H9 (cell line): ENCODE measurements at regions not wholly inside any gene's neighbourhood (a gene's known extent, or its start where the extent isn't known, plus 50 kb on each side); places are given as distances from the start of the nearest gene placed in this dataset.

ENCODE experiments used
- DNase-seq: peaks from one replicate; pipeline ENCODE4 v3.0.0-alpha.2; 2017
- H2AFZ ChIP-seq: one replicate; pipeline ENCODE4 v1.6.1; 2013; ENCODE audit warnings: mild to moderate bottlenecking, low read length, control low read depth, moderate library complexity
- H2AK5ac ChIP-seq: 2 replicates; pipeline ENCODE4 v1.6.1; 2013; ENCODE audit warnings: low read length, control low read depth, mixed read lengths; ENCODE audit not compliant: insufficient read length
- H2BK120ac ChIP-seq: one replicate; pipeline ENCODE4 v1.6.1; 2013; ENCODE audit warnings: low read depth, mild to moderate bottlenecking, low read length, control low read depth, inconsistent platforms; ENCODE audit not compliant: poor library complexity, severe bottlenecking
- H2BK12ac ChIP-seq: 2 replicates; pipeline ENCODE4 v1.6.1; 2013; ENCODE audit warnings: low read length, control low read depth, mixed read lengths, low read depth; ENCODE audit not compliant: insufficient read length
- H2BK15ac ChIP-seq: 2 replicates; pipeline ENCODE4 v1.6.1; 2013; ENCODE audit warnings: low read depth, low read length, control low read depth
- H2BK20ac ChIP-seq: one replicate; pipeline ENCODE4 v1.6.1; 2013; ENCODE audit warnings: low read depth, mild to moderate bottlenecking, low read length, control low read depth, inconsistent platforms; ENCODE audit not compliant: poor library complexity, severe bottlenecking
- H2BK5ac ChIP-seq: 2 replicates; pipeline ENCODE4 v1.6.1; 2013; ENCODE audit warnings: low read length, control low read depth, mixed read lengths; ENCODE audit not compliant: insufficient read length
- H3K14ac ChIP-seq: 2 replicates; pipeline ENCODE4 v1.6.1; 2013; ENCODE audit warnings: low read length, control low read depth; ENCODE audit not compliant: insufficient read depth
- H3K18ac ChIP-seq: 2 replicates; pipeline ENCODE4 v1.6.1; 2013; ENCODE audit warnings: low read depth, mild to moderate bottlenecking, mixed read lengths, low read length, control low read depth; ENCODE audit not compliant: insufficient read length
- H3K23ac ChIP-seq: 2 replicates; pipeline ENCODE4 v1.6.1; 2013; ENCODE audit warnings: low read length, control low read depth, mixed read lengths, low read depth; ENCODE audit not compliant: insufficient read length
- H3K23me2 ChIP-seq: 2 replicates; pipeline ENCODE4 v1.6.1; 2013; ENCODE audit warnings: low read depth, mild to moderate bottlenecking, mixed read lengths, low read length, control low read depth; ENCODE audit not compliant: insufficient read length, poor library complexity, severe bottlenecking
- H3K27ac ChIP-seq: 2 replicates; pipeline ENCODE4 v1.5.1; 2013; ENCODE audit warnings: low read length, control low read depth, mixed read lengths, low read depth; ENCODE audit not compliant: insufficient read length
- H3K27me3 ChIP-seq: 2 replicates; pipeline ENCODE4 v1.6.1; 2013; ENCODE audit warnings: low read length, control low read depth, inconsistent platforms; ENCODE audit not compliant: insufficient read depth
- H3K4ac ChIP-seq: 2 replicates; pipeline ENCODE4 v1.6.1; 2013; ENCODE audit warnings: low read depth, mild to moderate bottlenecking, control low read depth, inconsistent platforms, low read length, moderate library complexity
- H3K4me1 ChIP-seq: 2 replicates; pipeline ENCODE4 v1.6.1; 2013; ENCODE audit warnings: low read length, control low read depth, inconsistent platforms; ENCODE audit not compliant: insufficient read depth
- H3K4me2 ChIP-seq: 2 replicates; pipeline ENCODE4 v1.6.1; 2013; ENCODE audit warnings: low read length, control low read depth, mixed read lengths; ENCODE audit not compliant: insufficient read length, insufficient read depth
- H3K56ac ChIP-seq: 2 replicates; pipeline ENCODE4 v1.6.1; 2013; ENCODE audit warnings: low read depth, mild to moderate bottlenecking, mixed read lengths, low read length, control low read depth; ENCODE audit not compliant: insufficient read length
- H3K79me1 ChIP-seq: 2 replicates; pipeline ENCODE4 v1.6.1; 2013; ENCODE audit warnings: low read depth, mild to moderate bottlenecking, moderate library complexity, low read length, control low read depth, inconsistent platforms; ENCODE audit not compliant: insufficient read depth, poor library complexity, severe bottlenecking
- H3K79me2 ChIP-seq: 2 replicates; pipeline ENCODE4 v1.6.1; 2013; ENCODE audit warnings: low read length, control low read depth, inconsistent platforms; ENCODE audit not compliant: insufficient read depth
- H3K9ac ChIP-seq: 2 replicates; pipeline ENCODE4 v1.6.1; 2013; ENCODE audit warnings: low read length, control low read depth, mixed read lengths; ENCODE audit not compliant: insufficient read length; ENCODE audit errors: extremely low read depth
- H3K9me3 ChIP-seq: one replicate; pipeline ENCODE4 v1.6.1; 2013; ENCODE audit warnings: low read depth, low read length, inconsistent platforms; ENCODE audit not compliant: control insufficient read depth
- H3T11ph ChIP-seq: one replicate; pipeline ENCODE4 v1.6.1; 2013; ENCODE audit warnings: mild to moderate bottlenecking, low read length, control low read depth, inconsistent platforms
- H4K20me1 ChIP-seq: one replicate; pipeline ENCODE4 v1.6.1; 2013; ENCODE audit not compliant: control insufficient read depth, insufficient read length, insufficient read depth
- H4K5ac ChIP-seq: 2 replicates; pipeline ENCODE4 v1.6.1; 2013; ENCODE audit warnings: low read depth, mild to moderate bottlenecking, mixed read lengths, low read length, control low read depth; ENCODE audit not compliant: insufficient read length
- H4K8ac ChIP-seq: replicated peaks from 2 replicates; pipeline ENCODE4 v1.6.1; 2013; ENCODE audit warnings: low read length, control low read depth, mixed read lengths, low read depth; ENCODE audit not compliant: insufficient read length
- H4K91ac ChIP-seq: 2 replicates; pipeline ENCODE4 v1.6.1; 2013; ENCODE audit warnings: low read depth, mild to moderate bottlenecking, moderate library complexity, mixed read lengths, low read length, control low read depth; ENCODE audit not compliant: insufficient read length
- H3K27ac Mint-ChIP-seq, 3 experiments: 2 replicates in 2 of 3; 3 replicates in 1 of 3; pipeline ENCODE4 v1.8.0; 2020 to 2021; ENCODE audit warnings: mixed read lengths in 3 of 3, mild to moderate bottlenecking in 1 of 3, moderate library complexity in 1 of 3
- H3K27me3 Mint-ChIP-seq: 2 replicates; pipeline ENCODE4 v1.8.0; 2021; ENCODE audit warnings: low read depth, mild to moderate bottlenecking, moderate library complexity, mixed read lengths
- H3K36me3 Mint-ChIP-seq, 3 experiments: 2 replicates in 2 of 3; 3 replicates in 1 of 3; pipeline ENCODE4 v1.8.0; 2020 to 2021; ENCODE audit warnings: low read depth in 3 of 3, mixed read lengths in 3 of 3; ENCODE audit not compliant: insufficient read depth in 1 of 3
- H3K4me1 Mint-ChIP-seq, 2 experiments: 2 replicates each; pipeline ENCODE4 v1.8.0; 2020; ENCODE audit warnings: mixed read lengths in 2 of 2
- H3K4me3 Mint-ChIP-seq, 2 experiments: 2 replicates in 1 of 2; 3 replicates in 1 of 2; pipeline ENCODE4 v1.8.0; 2020 to 2021; ENCODE audit warnings: mild to moderate bottlenecking in 2 of 2, mixed read lengths in 2 of 2, moderate library complexity in 1 of 2
- H3K9me3 Mint-ChIP-seq, 2 experiments: 2 replicates in 1 of 2; 3 replicates in 1 of 2; pipeline ENCODE4 v1.8.0; 2020; ENCODE audit warnings: mild to moderate bottlenecking in 2 of 2, mixed read lengths in 2 of 2, moderate library complexity in 1 of 2
- WGBS: extraction: QIAGEN DNeasy Blood & Tissue Kit; methylation state at CpG from one replicate; pipeline ENCODE4 v1.1.7; 2013; ENCODE audit warnings: missing lambda C conversion rate, low lambda C conversion rate, mixed read lengths; ENCODE audit not compliant: insufficient read length; ENCODE audit errors: extremely low coverage; 5-methylcytosine and 5-hydroxymethylcytosine counted together
- TF ChIP-seq, protein P1 (sequence below): fragments of 200-600 bp; sonication (generic); conservative IDR thresholded peaks from 3 replicates; pipeline ENCODE4 v1.8.0; 2021; ENCODE audit warnings: antibody characterized with exemption, mild to moderate bottlenecking

DNA sequence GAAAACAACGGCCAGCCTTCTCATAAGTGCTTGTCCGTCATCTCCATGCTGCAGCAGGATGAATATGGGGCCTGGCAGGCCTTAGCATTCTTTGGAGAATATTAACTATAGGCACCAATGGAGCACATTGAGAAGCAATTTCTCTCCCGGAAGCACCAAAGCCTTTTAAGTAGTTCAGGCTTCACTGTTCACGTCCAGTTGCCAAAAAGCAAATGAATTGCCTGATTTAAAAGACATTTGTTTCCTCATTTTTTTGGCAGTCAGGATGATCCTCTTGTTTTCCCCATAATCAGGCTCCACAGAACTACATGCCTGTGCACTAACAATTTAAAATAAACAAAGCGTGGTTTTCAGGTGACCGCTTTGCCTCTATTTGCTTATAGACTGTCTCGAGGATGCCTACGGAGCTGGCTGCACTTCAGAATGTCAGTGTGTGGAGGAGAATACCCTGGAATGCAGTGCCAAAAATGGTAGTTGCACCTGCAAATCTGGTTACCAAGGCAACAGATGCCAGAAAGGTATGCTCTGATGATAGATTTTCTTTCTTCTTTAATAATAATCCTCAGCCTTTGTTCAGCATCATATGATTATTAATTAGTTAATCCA lies 725.2 kb upstream of the GOLIM4 start:
- H3K36me3 Mint-ChIP-seq, result no peaks in the 10 kb centered on the region; a peak in 1 of 7 replicates
- Histone ChIP-seq H4K91ac (no peak overlapping the region), H3K18ac (no peak overlapping the region), H2BK5ac (no peak overlapping the region), H3K9me3 (no peaks in the 10 kb centered on the region), H4K20me1 (no peaks in the 10 kb centered on the region), H3K23me2 (no peaks in the 10 kb centered on the region), H2BK120ac (no peak overlapping the region), H2BK20ac (no peak overlapping the region), H3K4me1 (peaks cover 4% of the 10 kb centered on the region; the same call in 1 of the 2 replicates), H4K8ac (no peak overlapping the region), H4K5ac (no peak overlapping the region), H3K27me3 (no peaks in the 10 kb centered on the region), H3K79me1 (no peaks in the 10 kb centered on the region), H3K79me2 (no peaks in the 10 kb centered on the region), H3K4ac (no peak overlapping the region), H2AK5ac (no peak overlapping the region), H3K9ac (no peak overlapping the region), H2BK15ac (no peak overlapping the region), H3K14ac (no peak overlapping the region), H3T11ph (no peak overlapping the region), H3K56ac (no peak overlapping the region), H2AFZ (no peak overlapping the region), H3K27ac (no peak overlapping the region), H3K4me2 (no peak overlapping the region), H3K23ac (no peak overlapping the region), H2BK12ac (no peak overlapping the region)
- WGBS, result no CpG with 5 or more reads among the region's 8 CpGs
- DNase-seq, result no peak
- H3K9me3 Mint-ChIP-seq, result no peaks in the 10 kb centered on the region
- no peak overlapping the region for H3K4me3 Mint-ChIP-seq
- H3K4me1 Mint-ChIP-seq, result peaks cover 13 to 15% of the 10 kb centered on the region in 2 experiments
- H3K27ac Mint-ChIP-seq, result no peak overlapping the region
- no peaks in the 10 kb centered on the region for H3K27me3 Mint-ChIP-seq
- TF ChIP-seq, protein P1, sequence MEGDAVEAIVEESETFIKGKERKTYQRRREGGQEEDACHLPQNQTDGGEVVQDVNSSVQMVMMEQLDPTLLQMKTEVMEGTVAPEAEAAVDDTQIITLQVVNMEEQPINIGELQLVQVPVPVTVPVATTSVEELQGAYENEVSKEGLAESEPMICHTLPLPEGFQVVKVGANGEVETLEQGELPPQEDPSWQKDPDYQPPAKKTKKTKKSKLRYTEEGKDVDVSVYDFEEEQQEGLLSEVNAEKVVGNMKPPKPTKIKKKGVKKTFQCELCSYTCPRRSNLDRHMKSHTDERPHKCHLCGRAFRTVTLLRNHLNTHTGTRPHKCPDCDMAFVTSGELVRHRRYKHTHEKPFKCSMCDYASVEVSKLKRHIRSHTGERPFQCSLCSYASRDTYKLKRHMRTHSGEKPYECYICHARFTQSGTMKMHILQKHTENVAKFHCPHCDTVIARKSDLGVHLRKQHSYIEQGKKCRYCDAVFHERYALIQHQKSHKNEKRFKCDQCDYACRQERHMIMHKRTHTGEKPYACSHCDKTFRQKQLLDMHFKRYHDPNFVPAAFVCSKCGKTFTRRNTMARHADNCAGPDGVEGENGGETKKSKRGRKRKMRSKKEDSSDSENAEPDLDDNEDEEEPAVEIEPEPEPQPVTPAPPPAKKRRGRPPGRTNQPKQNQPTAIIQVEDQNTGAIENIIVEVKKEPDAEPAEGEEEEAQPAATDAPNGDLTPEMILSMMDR, result no peak
